ENCODE measurements at regions not wholly inside any gene's neighbourhood (a gene's known extent, or its start where the extent isn't known, plus 50 kb on each side); places are given as distances from the start of the nearest gene placed in this dataset.

DNA sequence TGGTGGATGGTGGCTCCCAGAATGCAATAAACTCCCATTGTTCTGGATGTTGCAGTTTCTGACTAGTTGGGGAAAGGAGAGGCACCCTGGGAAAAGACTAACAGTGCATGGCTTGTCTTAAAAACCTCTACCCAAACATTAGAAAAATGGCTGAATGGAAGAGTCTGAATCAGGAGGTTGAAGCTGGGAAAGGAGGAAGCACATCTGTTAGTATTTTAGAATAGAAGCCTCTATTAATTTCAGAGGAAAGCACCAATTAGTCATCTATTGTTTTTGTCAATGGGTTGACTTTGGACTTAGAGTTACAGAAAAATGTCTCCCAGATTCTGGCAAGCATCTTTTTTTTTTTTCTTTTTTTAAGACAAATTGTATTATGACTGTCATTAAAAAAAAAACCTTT, 56.1 kb upstream of the ELMO1 start:
- Mint-ChIP-seq H3K4me3 (no peak overlapping the region), H3K27me3 (peaks cover 21% of the 10 kb centered on the region), H3K9me3 (no peaks in the 10 kb centered on the region), H3K36me3 (ENCODE audit: low read depth) (no peaks in the 10 kb centered on the region), H3K27ac (no peak overlapping the region), H3K4me1 (ENCODE audit: low read depth) (no peaks in the 10 kb centered on the region)

DNA sequence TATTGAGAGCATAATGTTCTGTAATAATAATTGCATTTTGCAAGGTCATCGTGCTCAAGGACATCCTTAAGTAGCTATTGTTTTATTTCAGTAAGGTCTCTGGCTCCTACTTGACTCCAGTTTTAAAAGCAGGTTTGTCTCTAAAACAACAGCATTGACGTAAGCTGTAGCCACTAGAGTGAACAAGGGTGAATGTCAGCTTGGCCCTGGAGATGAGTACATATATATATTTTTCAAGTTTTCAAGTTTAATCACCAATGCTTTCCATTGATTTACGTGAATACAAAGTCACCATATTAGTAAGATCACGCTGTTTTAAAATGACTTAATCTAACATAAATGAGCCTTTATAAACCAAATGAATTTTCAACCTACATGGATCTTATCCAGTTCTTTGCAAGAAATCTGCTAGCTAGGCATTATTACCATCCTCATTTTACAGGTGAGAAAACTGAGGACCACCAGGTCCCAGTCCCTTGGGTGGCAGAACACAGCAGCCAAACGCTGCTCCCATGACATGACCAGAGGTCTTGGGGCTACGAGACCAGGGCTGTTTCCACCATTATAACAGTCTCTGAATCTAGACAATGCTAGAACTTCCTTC, 57.2 kb upstream of the ELMO1 start:
- Mint-ChIP-seq H3K27ac (no peak overlapping the region), H3K4me3 (no peak overlapping the region), H3K27me3 (peaks cover 21% of the 10 kb centered on the region), H3K36me3 (ENCODE audit: low read depth) (no peaks in the 10 kb centered on the region), H3K4me1 (ENCODE audit: low read depth) (no peaks in the 10 kb centered on the region), H3K9me3 (no peaks in the 10 kb centered on the region)

DNA sequence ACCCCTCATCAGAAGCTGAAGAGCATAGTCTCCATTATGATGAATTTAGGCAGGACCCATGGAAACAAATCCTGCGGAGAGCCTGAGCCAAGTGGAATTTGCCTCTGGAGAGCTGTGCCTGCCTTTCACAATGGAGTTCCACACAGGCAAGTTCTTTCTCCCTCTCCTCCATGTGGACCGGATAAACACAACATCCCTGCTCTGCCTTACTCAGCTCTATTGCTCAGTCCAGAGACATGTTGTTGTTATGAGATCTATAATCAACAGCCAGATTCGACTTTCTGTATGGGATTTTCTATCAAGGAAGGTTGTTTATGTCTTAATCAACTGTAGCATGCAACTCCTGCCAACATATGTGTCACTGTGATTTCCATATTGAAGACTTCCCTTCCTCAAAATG, 59.5 kb upstream of the ELMO1 start:
- H3K4me1 Mint-ChIP-seq (ENCODE audit: low read depth): no peaks in the 10 kb centered on the region

DNA sequence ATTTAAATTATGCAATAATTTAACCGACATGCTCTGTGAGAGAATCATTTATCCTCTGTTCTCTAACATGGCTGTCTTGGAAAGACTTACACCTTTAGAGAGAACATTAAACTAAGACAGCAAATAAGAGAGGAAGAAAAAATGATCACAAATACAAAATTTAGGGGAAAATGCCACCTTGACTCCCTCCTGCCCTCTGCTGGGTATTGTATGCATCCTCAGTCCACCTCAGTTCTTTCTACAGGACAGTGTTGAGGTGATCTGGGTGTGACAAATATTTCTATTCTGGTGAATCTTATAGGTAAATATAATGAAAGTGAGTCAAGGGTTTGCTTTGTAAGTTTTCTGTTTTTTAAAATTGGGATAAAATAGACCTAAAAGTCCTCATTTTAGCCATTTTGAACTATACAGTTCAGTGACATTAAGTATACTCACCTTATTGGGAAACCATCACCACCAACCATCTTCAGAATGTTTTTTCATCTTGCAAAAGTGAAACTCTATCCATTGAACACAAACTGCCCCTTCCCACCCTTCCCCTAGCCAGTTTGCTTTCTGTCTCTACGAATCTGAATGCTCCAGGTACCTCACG, 61.5 kb upstream of the ELMO1 start:
- no peak overlapping the region for H3K4me3 Mint-ChIP-seq
- H3K27ac Mint-ChIP-seq: no peak overlapping the region
- no peaks in the 10 kb centered on the region for H3K9me3 Mint-ChIP-seq
- H3K36me3 Mint-ChIP-seq (ENCODE audit: low read depth): no peaks in the 10 kb centered on the region
- H3K27me3 Mint-ChIP-seq: peaks cover 17% of the 10 kb centered on the region
- H3K4me1 Mint-ChIP-seq (ENCODE audit: low read depth): no peaks in the 10 kb centered on the region

More for the DNA sequence above, 59.5 kb upstream of the ELMO1 start:
- H3K36me3 Mint-ChIP-seq (ENCODE audit: low read depth): no peaks in the 10 kb centered on the region
- H3K9me3 Mint-ChIP-seq: no peaks in the 10 kb centered on the region
- H3K4me3 Mint-ChIP-seq: no peak overlapping the region
- H3K27ac Mint-ChIP-seq: no peak overlapping the region
- peaks cover 21% of the 10 kb centered on the region for H3K27me3 Mint-ChIP-seq

DNA sequence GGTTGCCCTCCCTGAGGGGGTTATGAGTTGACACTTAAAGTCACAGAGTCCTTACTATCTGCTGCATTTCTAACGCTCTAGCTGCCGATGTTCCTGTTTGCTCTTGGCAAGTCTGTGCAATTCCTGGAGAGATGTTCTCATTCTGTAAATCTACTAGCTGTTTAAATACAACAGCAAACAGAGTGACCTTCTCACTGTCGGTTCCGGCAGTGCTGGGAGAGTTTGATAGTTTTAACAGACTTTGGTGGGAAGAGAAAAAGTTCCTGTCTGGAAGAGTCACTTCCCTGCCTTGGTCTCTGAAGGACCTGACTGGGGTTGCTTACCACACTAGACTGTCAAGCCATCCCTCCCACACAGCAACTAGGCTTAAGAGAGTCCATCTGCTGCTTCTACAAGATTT, 63.3 kb upstream of the ELMO1 start:
- Mint-ChIP-seq H3K4me1 (ENCODE audit: low read depth) (no peaks in the 10 kb centered on the region), H3K27ac (no peak overlapping the region), H3K36me3 (ENCODE audit: low read depth) (no peaks in the 10 kb centered on the region), H3K27me3 (peaks cover 12% of the 10 kb centered on the region), H3K9me3 (no peaks in the 10 kb centered on the region), H3K4me3 (no peak overlapping the region)

DNA sequence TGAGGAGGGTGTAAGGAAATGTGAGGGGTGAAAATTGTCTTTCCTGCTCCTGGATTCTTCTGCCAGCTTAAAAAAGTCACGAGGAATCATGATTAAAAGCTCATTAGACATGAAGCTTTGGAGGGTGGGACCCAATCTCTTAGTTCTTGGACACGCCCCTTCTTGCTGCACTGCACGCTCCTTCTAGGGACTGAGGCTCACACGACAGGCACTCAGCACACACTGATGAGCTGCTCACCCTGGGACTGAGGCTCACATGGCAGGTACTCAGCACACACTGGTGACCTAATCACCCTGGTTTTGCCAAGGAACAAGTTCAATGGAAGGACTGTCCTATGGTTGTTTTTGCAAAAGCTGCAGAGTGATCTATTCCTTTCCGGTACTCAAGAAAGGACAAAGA, 65.8 kb upstream of the ELMO1 start:
- Mint-ChIP-seq H3K4me1 (ENCODE audit: low read depth) (no peaks in the 10 kb centered on the region), H3K27me3 (peaks cover under 1% of the 10 kb centered on the region), H3K36me3 (ENCODE audit: low read depth) (no peaks in the 10 kb centered on the region), H3K4me3 (no peak overlapping the region), H3K27ac (no peak overlapping the region), H3K9me3 (no peaks in the 10 kb centered on the region)

DNA sequence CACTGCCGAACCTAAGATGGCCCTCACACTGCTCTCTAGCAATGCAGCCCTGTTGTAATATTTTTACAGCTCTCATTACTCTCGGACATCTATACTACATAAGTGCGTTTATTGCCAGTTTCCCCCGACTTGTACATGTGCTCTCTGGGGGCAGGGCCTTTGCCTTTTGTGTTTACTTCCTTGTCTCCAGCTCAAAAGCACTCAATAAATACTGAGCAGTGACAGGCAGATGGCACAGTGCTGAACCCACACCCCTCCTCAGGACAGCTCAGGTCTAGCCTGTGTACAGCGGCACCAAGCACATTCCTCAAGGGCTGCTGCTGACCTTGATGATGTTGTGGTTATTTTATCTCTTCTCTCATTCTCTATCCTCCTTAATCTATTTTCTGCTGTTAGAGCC, 68.0 kb upstream of the ELMO1 start:
- Mint-ChIP-seq H3K4me1 (ENCODE audit: low read depth) (no peaks in the 10 kb centered on the region), H3K27me3 (peaks cover 5% of the 10 kb centered on the region), H3K36me3 (ENCODE audit: low read depth) (no peaks in the 10 kb centered on the region), H3K27ac (no peak overlapping the region), H3K9me3 (no peaks in the 10 kb centered on the region), H3K4me3 (no peak overlapping the region)

DNA sequence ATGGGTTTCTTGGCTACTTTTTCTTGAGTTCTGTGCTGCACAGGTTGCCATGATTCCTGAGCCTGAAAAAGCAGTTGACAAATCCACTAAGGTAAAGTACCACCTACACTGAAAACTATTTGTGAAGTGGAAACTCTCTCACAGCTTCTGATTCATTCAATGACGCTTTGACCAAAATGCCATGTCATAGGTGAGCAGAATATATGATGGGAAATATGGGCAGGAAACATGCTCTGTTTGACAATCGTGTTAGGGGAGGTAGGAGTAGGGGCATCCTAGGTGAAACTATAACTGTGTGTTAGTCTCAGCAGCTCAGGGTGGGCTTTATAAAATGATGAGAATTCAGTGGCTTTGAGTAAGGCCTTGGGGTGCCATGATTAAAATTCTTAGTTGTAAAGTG, 69.6 kb upstream of the ELMO1 start:
- Mint-ChIP-seq H3K9me3 (no peaks in the 10 kb centered on the region), H3K36me3 (ENCODE audit: low read depth) (no peaks in the 10 kb centered on the region), H3K27ac (no peak overlapping the region), H3K27me3 (peaks cover 8% of the 10 kb centered on the region), H3K4me3 (no peak overlapping the region), H3K4me1 (ENCODE audit: low read depth) (no peaks in the 10 kb centered on the region)

DNA sequence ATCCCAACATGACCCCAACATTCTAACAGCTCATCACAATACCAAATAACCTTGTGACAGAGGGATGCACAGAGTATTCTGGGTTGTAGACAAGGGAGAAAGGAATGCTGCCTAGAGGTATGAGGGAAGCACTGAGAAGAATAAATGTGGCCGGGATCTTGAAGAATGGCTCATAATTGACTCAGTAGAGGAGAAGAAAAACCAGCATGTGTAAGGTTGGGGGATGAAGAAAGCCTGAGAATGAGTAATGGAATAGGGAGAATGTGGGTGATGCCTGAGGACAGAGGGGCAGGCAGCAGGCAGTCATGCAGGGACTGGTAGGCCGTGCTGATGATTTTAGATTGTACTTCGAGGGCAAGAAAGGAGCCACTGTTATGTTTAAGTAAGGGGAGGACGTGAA, 75.4 kb upstream of the ELMO1 start:
- no peaks in the 10 kb centered on the region for H3K4me1 Mint-ChIP-seq (ENCODE audit: low read depth)
- no peaks in the 10 kb centered on the region for H3K9me3 Mint-ChIP-seq
- peaks cover 15% of the 10 kb centered on the region for H3K27me3 Mint-ChIP-seq
- no peaks in the 10 kb centered on the region for H3K36me3 Mint-ChIP-seq (ENCODE audit: low read depth)
- H3K4me3 Mint-ChIP-seq: no peak overlapping the region
- peak overlapping the region; percentile 3 for H3K27ac Mint-ChIP-seq

DNA sequence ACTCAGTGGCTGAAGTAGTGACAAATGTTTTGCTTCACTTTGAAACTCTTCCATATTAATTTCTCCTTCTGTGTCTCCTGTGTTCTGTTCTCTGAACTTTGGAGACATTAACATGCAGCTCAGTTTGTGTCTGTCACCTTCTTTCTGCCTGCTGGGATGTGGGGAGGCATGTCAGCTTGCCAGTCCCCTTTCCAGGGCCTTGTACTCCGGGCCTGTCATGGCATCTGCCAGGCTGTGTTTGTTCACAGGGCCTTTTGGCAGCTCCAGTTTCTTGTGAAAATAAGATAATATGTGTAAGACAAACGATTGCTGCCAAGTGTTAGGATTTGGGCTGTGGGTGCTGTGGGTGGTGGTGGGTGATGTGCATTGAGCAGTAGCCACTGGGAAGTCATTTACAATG, 76.1 kb upstream of the ELMO1 start:
- Mint-ChIP-seq H3K27ac (no peak overlapping the region), H3K27me3 (peaks cover 12% of the 10 kb centered on the region)

DNA sequence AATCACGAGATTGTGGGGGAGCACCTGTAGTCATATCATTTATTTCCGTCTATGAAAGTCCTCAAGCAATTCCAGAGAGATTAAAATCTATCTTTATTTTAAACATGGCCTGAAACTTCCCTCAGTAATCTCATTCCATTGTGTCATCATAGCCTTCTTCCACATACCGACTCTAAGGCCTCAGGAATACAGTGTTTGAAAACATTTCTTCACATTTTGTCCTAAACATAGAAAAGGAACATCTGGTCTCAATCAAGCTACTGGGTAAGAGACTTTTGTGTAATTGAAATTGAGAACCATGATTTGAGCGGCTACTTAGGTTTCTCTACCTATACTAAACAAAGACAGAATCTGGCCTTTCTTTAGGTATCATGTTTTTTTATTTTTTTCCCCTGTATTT, 78.0 kb upstream of the ELMO1 start:
- Mint-ChIP-seq H3K27ac (no peak overlapping the region), H3K9me3 (no peaks in the 10 kb centered on the region), H3K27me3 (peaks cover 10% of the 10 kb centered on the region), H3K4me3 (no peak overlapping the region), H3K4me1 (ENCODE audit: low read depth) (no peaks in the 10 kb centered on the region), H3K36me3 (ENCODE audit: low read depth) (no peaks in the 10 kb centered on the region)

More for the DNA sequence above, 76.1 kb upstream of the ELMO1 start:
- Mint-ChIP-seq H3K4me3 (no peak overlapping the region), H3K36me3 (ENCODE audit: low read depth) (no peaks in the 10 kb centered on the region), H3K9me3 (no peaks in the 10 kb centered on the region), H3K4me1 (ENCODE audit: low read depth) (no peaks in the 10 kb centered on the region)

DNA sequence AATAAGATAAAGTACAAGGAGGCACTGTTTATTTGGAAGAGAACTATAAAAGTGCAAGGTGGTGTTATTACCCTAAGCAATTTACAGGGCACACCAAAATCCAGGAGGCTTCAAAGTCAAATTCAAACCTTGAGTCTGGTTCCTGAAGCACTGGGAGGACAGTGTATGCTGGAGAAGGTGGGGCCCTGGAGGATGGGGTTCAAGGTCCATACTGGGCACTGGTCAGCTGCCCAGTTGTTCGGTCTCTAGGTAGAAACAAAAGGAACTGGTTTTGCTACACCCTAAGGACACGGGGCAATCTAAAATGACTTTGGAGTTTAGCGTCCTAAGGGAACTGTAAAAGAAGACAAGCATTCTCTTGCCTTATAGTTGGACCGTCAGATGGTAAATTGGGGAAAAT, 78.4 kb upstream of the ELMO1 start:
- Mint-ChIP-seq H3K4me1 (ENCODE audit: low read depth) (no peaks in the 10 kb centered on the region), H3K27me3 (peaks cover 10% of the 10 kb centered on the region), H3K27ac (no peak overlapping the region), H3K9me3 (no peaks in the 10 kb centered on the region), H3K36me3 (ENCODE audit: low read depth) (no peaks in the 10 kb centered on the region), H3K4me3 (no peak overlapping the region)

DNA sequence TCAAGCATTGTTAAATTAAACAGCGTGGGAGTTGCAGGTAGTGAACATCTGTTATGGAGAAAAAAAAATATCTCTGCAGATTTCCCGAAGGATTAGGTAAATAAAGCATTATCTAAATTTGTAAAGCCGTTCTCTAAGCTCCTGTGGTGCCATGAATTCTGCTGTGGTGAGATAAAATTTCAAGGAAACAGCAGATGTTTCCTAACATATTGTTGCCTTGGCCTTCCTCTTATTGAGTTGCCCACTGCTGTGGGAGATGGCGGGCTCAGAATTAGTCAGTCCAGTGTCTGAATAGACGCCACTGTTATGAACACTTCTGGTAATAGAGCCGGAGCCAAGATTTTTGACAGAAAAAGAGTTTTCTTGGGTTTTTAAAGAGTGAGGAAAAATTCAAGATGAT, 82.6 kb upstream of the ELMO1 start:
- no peak overlapping the region for H3K4me3 Mint-ChIP-seq
- H3K4me1 Mint-ChIP-seq (ENCODE audit: low read depth): no peaks in the 10 kb centered on the region
- no peaks in the 10 kb centered on the region for H3K9me3 Mint-ChIP-seq
- H3K36me3 Mint-ChIP-seq (ENCODE audit: low read depth): no peaks in the 10 kb centered on the region
- no peak overlapping the region for H3K27ac Mint-ChIP-seq
- H3K27me3 Mint-ChIP-seq: peaks cover 7% of the 10 kb centered on the region

DNA sequence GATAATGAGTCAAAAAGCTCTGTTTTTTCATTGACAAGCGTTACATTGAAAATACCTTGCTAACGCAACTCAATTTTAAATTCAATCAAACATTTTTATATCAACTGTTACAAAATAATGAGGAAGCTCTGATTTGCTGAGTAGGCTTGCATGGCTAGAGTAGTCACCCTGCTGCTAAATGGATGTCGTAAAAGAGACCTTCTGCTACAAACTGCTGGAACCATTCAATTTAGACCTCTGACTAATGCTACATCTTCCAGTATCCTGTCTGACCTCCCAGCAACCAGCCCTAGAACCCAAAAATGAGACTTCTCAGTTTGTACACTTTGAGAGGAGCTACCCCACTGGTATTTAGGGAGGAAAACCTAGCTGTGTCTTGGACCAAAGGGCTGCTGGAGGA, 84.0 kb upstream of the ELMO1 start:
- peaks cover 7% of the 10 kb centered on the region for H3K27me3 Mint-ChIP-seq

DNA sequence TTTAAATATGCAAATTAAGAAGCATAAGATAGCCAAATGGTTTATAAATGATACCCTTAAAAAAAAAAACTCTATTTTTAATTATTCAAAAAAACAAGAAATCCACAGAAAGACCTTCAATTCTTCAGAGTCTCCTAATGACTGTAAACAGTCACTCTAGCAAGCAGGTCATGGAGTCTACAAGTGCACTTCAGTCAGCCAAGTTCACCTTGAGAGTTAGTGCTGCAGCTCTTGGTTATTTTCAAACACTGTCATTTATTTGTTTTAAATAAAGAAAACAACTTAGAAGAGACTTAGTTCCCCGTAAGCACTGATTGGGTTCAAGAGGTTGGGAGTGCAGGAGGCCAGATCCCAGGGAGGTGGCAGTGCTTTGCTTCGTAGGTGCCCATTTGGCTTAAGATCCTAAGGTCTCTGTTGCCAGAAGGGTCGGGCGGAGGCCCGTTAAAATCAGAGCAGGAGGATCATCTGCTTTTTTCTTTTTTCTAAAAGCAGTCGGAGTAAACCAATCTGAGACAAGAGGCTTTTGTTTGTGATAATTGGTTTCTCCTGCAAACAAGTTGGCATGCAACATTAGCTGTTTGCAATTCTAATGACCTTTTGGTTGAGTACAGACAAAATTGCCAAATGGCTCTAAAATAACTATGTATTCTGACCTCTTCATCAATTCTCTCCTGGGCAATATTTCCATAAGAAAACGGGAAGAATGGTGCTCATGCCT, 86.4 kb upstream of the ELMO1 start:
- H3K36me3 Mint-ChIP-seq (ENCODE audit: low read depth): no peaks in the 10 kb centered on the region
- peaks cover 7% of the 10 kb centered on the region for H3K27me3 Mint-ChIP-seq
- no peak overlapping the region for H3K4me3 Mint-ChIP-seq
- no peaks in the 10 kb centered on the region for H3K4me1 Mint-ChIP-seq (ENCODE audit: low read depth)
- H3K9me3 Mint-ChIP-seq: no peaks in the 10 kb centered on the region
- H3K27ac Mint-ChIP-seq: no peak overlapping the region

More for the DNA sequence above, 84.0 kb upstream of the ELMO1 start:
- no peak overlapping the region for H3K27ac Mint-ChIP-seq
- H3K4me3 Mint-ChIP-seq: no peak overlapping the region
- no peaks in the 10 kb centered on the region for H3K4me1 Mint-ChIP-seq (ENCODE audit: low read depth)
- no peaks in the 10 kb centered on the region for H3K9me3 Mint-ChIP-seq
- H3K36me3 Mint-ChIP-seq (ENCODE audit: low read depth): no peaks in the 10 kb centered on the region

DNA sequence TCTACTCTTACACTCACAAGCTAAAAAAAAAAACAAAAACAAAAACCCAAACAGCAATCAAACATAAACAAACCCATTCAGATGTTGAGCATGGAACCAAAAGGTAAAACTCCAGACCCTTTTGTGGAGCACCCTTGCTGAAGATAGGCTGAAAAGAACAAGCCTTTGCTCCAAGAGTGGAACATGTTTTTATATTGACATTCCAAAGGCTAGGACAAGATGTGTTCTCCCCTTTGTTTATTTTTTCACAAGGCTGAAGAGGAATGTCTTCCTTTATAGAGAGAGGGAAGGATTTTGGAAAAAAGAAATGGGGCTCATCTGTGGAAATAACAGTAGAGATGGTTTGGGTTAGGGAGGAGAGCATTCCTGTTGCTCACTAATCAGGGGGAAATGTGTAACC, 87.2 kb upstream of the ELMO1 start:
- H3K4me3 Mint-ChIP-seq: no peak overlapping the region
- no peaks in the 10 kb centered on the region for H3K4me1 Mint-ChIP-seq (ENCODE audit: low read depth)
- H3K27me3 Mint-ChIP-seq: peaks cover 7% of the 10 kb centered on the region
- no peaks in the 10 kb centered on the region for H3K9me3 Mint-ChIP-seq
- no peaks in the 10 kb centered on the region for H3K36me3 Mint-ChIP-seq (ENCODE audit: low read depth)
- H3K27ac Mint-ChIP-seq: no peak overlapping the region

All from stimulated activated naive CD8-positive, alpha-beta T cell treated with anti-CD3 and anti-CD28 coated beads, Interleukin-15, Interleukin-2, amounts not matched to agents 100 ng/mL and 50 ng/mL, for 24 hours (primary cell).